ENCODE measurements at regions not wholly inside any gene's neighbourhood (a gene's known extent, or its start where the extent isn't known, plus 50 kb on each side); places are given as distances from the start of the nearest gene placed in this dataset.

DNA sequence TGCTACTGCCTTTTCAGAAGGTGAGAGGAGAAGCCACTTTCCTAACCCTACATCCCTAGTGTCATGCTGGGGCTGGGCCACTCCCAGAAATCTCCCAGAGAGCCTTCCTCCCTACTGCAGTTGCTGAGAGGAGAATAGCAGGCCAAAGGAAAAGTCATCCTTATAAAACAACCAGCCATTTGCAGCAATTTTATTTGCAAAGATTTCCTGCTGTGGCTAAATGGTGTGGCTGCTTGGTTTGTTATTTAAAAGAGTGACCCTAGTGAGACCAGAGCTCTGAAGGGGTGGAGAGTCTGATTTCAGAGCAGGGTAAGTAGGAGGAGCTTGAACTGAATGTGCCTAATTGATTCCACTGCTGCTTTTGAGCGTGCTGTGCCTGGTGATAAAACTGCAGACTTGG is 232.0 kb downstream of the GRIN2B start:
- ATAC-seq (no peak), DNase-seq (no peak)
- Histone ChIP-seq H4K20me1 (ENCODE audit: low read length) (no peaks in the 10 kb centered on the region), H3K79me2 (ENCODE audit: low read length) (no peaks in the 10 kb centered on the region), H2AFZ (ENCODE audit: low read length) (no peak overlapping the region), H3K4me2 (ENCODE audit: low read length) (no peak overlapping the region), H3K27me3 (ENCODE audit: low read length) (peaks cover 81% of the 10 kb centered on the region), H3F3A (ENCODE audit: low read length, unreplicated experiment) (no peaks in the 10 kb centered on the region), H3K9me3 (ENCODE audit: low read length) (no peaks in the 10 kb centered on the region), H3K4me1 (ENCODE audit: insufficient read depth, low read length) (no peaks in the 10 kb centered on the region), H3K9me2 (replicated peaks; ENCODE audit: low read length) (no peaks in the 10 kb centered on the region), H3K4me3 (ENCODE audit: low read length) (no peak overlapping the region), H3K36me3 (ENCODE audit: low read depth, low read length) (no peaks in the 10 kb centered on the region), H3K27ac (ENCODE audit: low read length) (no peak overlapping the region), H3K9ac (ENCODE audit: low read length) (no peak overlapping the region)
- BruUV-seq (replicated peaks), result no TSS peak
- TF ChIP-seq EZH2phosphoT487 (IDR thresholded peaks at IDR 0.05; ENCODE audit: borderline replicate concordance, low read length) (no peak), EZH2 (IDR thresholded peaks at IDR 0.05; ENCODE audit: low read length, unreplicated experiment) (no peak)
- TF ChIP-seq, protein P1, sequence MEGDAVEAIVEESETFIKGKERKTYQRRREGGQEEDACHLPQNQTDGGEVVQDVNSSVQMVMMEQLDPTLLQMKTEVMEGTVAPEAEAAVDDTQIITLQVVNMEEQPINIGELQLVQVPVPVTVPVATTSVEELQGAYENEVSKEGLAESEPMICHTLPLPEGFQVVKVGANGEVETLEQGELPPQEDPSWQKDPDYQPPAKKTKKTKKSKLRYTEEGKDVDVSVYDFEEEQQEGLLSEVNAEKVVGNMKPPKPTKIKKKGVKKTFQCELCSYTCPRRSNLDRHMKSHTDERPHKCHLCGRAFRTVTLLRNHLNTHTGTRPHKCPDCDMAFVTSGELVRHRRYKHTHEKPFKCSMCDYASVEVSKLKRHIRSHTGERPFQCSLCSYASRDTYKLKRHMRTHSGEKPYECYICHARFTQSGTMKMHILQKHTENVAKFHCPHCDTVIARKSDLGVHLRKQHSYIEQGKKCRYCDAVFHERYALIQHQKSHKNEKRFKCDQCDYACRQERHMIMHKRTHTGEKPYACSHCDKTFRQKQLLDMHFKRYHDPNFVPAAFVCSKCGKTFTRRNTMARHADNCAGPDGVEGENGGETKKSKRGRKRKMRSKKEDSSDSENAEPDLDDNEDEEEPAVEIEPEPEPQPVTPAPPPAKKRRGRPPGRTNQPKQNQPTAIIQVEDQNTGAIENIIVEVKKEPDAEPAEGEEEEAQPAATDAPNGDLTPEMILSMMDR (conservative IDR thresholded peaks at IDR 0.05; ENCODE audit: low read depth, low read length), result no peak
- ChIA-PET POLR2A (ENCODE audit: unreplicated experiment) (no interaction called here), CTCF (no interaction called here)
- intact Hi-C loops (cut with micrococcal nuclease), result no loop called here

DNA sequence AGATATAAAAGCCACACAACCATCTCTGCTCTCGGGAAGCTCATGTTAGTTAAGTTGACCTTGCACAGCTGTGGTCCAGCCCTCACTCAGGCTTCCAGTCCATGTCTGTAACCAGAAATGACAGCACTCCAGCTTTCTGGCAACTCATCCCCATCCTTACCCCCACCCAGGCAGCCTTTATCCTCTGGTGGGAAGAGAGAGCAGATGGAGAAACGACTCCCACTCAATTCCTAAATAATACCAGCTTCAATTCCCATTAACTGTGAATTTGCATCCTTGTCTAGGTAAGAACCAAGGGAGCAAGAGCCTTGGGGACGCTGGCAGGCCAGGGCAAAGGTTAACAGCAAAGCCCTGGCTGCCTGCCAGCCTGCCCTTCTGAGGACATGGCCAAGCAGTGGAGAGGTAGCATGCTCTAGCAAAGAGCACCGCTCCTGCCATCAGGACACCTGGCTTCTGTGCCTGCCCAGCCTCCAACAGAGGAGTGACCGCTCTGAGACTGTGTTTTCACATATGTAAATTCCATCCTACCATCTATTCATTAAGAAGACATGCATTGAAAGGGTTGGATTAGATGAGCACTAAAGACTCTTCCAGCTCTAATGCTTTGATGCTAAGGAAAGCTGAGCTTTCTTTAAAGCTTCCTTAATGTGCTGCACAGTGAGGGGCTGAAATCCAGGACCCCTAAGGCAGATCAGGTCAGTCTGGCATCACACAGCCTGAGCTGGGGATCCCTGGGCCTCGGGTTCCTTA is 236.1 kb downstream of the GRIN2B start:
- Histone ChIP-seq H4K20me1 (ENCODE audit: low read length) (no peaks in the 10 kb centered on the region), H3K4me2 (ENCODE audit: low read length) (no peak overlapping the region), H3F3A (ENCODE audit: low read length, unreplicated experiment) (no peaks in the 10 kb centered on the region), H3K27me3 (ENCODE audit: low read length) (peaks cover 65% of the 10 kb centered on the region), H3K79me2 (ENCODE audit: low read length) (no peaks in the 10 kb centered on the region), H3K9ac (ENCODE audit: low read length) (no peak overlapping the region), H3K9me2 (replicated peaks; ENCODE audit: low read length) (no peaks in the 10 kb centered on the region), H3K4me1 (ENCODE audit: insufficient read depth, low read length) (peaks cover 4% of the 10 kb centered on the region; the same call in 1 of the 2 replicates), H2AFZ (ENCODE audit: low read length) (no peak overlapping the region), H3K36me3 (ENCODE audit: low read depth, low read length) (no peaks in the 10 kb centered on the region), H3K27ac (ENCODE audit: low read length) (no peak overlapping the region), H3K4me3 (ENCODE audit: low read length) (no peak overlapping the region), H3K9me3 (ENCODE audit: low read length) (no peaks in the 10 kb centered on the region)
- TF ChIP-seq EZH2phosphoT487 (IDR thresholded peaks at IDR 0.05; ENCODE audit: borderline replicate concordance, low read length) (no peak), EZH2 (IDR thresholded peaks at IDR 0.05; ENCODE audit: low read length, unreplicated experiment) (no peak)
- TF ChIP-seq, protein P1 (conservative IDR thresholded peaks at IDR 0.05; ENCODE audit: low read depth, low read length), result no peak
- ATAC-seq (no peak), DNase-seq (no peak)
- ChIA-PET CTCF (no interaction called here), POLR2A (ENCODE audit: unreplicated experiment) (no interaction called here)
- BruUV-seq (replicated peaks), result no TSS peak
- intact Hi-C loops (cut with micrococcal nuclease), result no loop called here

DNA sequence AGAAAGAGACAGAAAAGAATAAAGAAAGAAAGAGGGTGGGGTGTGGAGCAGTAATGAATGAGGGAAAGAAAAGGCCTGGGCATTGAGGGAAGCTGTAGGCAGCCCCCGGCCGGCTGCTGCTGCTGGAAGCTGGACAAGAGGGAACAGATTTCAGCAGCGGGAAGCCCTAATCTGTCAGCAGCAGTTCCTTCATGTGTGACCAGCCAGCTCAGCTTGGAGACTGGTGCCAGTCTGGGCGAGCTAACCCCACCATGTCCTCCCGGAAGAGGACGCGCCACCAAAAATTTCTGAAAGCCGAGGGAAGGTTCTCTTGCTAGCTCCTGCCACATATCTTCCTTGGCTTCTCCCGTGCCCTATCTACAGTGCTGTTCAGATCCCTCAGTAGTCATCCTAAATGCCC is 236.8 kb downstream of the GRIN2B start:
- CTCF ChIA-PET, result no interaction called here

More for the DNA sequence above, 236.8 kb downstream of the GRIN2B start:
- Histone ChIP-seq H3K27ac (ENCODE audit: low read length) (no peak overlapping the region), H3K9me2 (replicated peaks; ENCODE audit: low read length) (no peaks in the 10 kb centered on the region), H3K4me2 (ENCODE audit: low read length) (no peak overlapping the region), H3K4me1 (ENCODE audit: insufficient read depth, low read length) (peaks cover 4% of the 10 kb centered on the region; the same call in 1 of the 2 replicates), H3K4me3 (ENCODE audit: low read length) (no peak overlapping the region), H3K9me3 (ENCODE audit: low read length) (no peaks in the 10 kb centered on the region), H4K20me1 (ENCODE audit: low read length) (no peaks in the 10 kb centered on the region), H3K9ac (ENCODE audit: low read length) (no peak overlapping the region), H3K79me2 (ENCODE audit: low read length) (no peaks in the 10 kb centered on the region), H2AFZ (ENCODE audit: low read length) (no peak overlapping the region), H3F3A (ENCODE audit: low read length, unreplicated experiment) (no peaks in the 10 kb centered on the region), H3K36me3 (ENCODE audit: low read depth, low read length) (no peaks in the 10 kb centered on the region), H3K27me3 (ENCODE audit: low read length) (peaks cover 59% of the 10 kb centered on the region)
- POLR2A ChIA-PET (ENCODE audit: unreplicated experiment), result no interaction called here
- ATAC-seq (no peak), DNase-seq (no peak)
- BruUV-seq (replicated peaks), result no TSS peak
- intact Hi-C loops (cut with micrococcal nuclease), result no loop called here
- no peak for TF ChIP-seq EZH2phosphoT487 (IDR thresholded peaks at IDR 0.05; ENCODE audit: borderline replicate concordance, low read length)
- TF ChIP-seq, protein P1 (conservative IDR thresholded peaks at IDR 0.05; ENCODE audit: low read depth, low read length), result no peak
- TF ChIP-seq EZH2 (IDR thresholded peaks at IDR 0.05; ENCODE audit: low read length, unreplicated experiment), result no peak
